Right lobe of liver (tissue), 6 donors: ENCODE measurements at regions not wholly inside any gene's neighbourhood (a gene's known extent, or its start where the extent isn't known, plus 50 kb on each side); places are given as distances from the start of the nearest gene placed in this dataset.

Source experiments
- ATAC-seq, 4 donors: fragments of 200-7000 bp; cut with Tn5 transposase; one replicate each; pipeline ENCODE4 v1.9.1; 2020; ENCODE audit warnings: mild to moderate bottlenecking in 4 of 4, moderate library complexity in 4 of 4
- DNase-seq, 3 donors: peaks; one replicate each; pipeline ENCODE4 v3.0.0-alpha.2; 2020
- H3K27ac ChIP-seq, 3 donors: fragments of 200-600 bp; one replicate each; pipeline ENCODE4 v1.8.0; 2022
- H3K27me3 ChIP-seq, 2 donors: fragments of 200-600 bp; one replicate each; pipeline ENCODE4 v1.8.0; 2022
- H3K36me3 ChIP-seq, 4 donors: fragments of 200-600 bp; sonication (generic) in 1 of 4; one replicate each; pipeline versions ENCODE4 v1.5.1 to v1.8.0; 2017 to 2022; ENCODE audit warnings: control low read depth in 1 of 4
- H3K4me1 ChIP-seq, 4 donors: fragments of 200-600 bp; sonication (generic) in 1 of 4; one replicate each; pipeline versions ENCODE4 v1.5.1 to v1.8.0; 2017 to 2022; ENCODE audit warnings: control low read depth in 1 of 4
- H3K4me3 ChIP-seq, 3 donors: fragments of 200-600 bp; one replicate each; pipeline ENCODE4 v1.8.0; 2022
- H3K9me3 ChIP-seq, 4 donors: fragments of 200-600 bp; sonication (generic) in 1 of 4; one replicate each; pipeline versions ENCODE4 v1.5.1 to v1.8.0; 2017 to 2022; ENCODE audit warnings: control low read depth in 1 of 4
- CTCF ChIP-seq, 4 donors: fragments of 200-600 bp in 3 of 4; fragments of 450-650 bp in 1 of 4; IDR thresholded peaks; one replicate each; pipeline versions ENCODE4 v1.5.1 to v1.8.0; 2016 to 2022; ENCODE audit warnings: antibody characterized with exemption in 4 of 4, mild to moderate bottlenecking in 2 of 4
- POLR2A ChIP-seq: fragments of 450-650 bp; IDR thresholded peaks from one replicate; pipeline ENCODE4 v1.6.1; 2017; ENCODE audit warnings: antibody characterized with exemption, mild to moderate bottlenecking
- WGBS: methylation state at CpG from one replicate; pipeline ENCODE4 v1.1.6; 2018; ENCODE audit warnings: low coverage, low lambda C conversion rate; ENCODE audit not compliant: insufficient coverage; ENCODE audit errors: missing lambda C conversion rate; 5-methylcytosine and 5-hydroxymethylcytosine counted together
- intact Hi-C, 2 donors: fragments of 100-400 bp; cut with DNase I; formaldehyde crosslinking; loops; one replicate each; pipeline versions ENCODE4 v1.11.2 to v1.14.1; 2022
- donor health status: DM: no; HTN: yes; CAD: no.
- donor health status: DM: no; HTN: no; CAD: no.
- donor health status: DM: no; HTN: no; CAD: no.
- donor health status: DM: no; HTN: yes; CAD: no.
- donor health status: DM: no; HTN: yes; CAD: no.

DNA sequence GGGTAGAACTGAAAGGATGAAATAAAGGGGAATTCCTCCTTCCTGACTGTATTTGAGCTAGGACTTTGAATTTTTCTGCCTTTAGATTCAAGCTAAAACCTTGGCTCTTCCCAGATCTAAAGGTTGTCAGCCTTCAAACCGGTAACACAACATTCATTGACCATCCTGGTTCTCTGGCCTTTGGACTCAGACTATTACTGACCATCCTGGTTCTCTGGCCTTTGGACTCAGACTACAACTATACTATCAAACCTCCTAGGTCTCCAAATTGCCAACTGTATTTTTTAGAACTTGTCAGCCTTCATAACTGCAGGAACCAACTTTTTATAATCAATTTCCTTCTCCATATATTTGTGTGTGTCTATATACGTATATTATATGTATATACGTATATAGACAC lies 140.6 kb upstream of the RBMY1B start:
- H3K27ac ChIP-seq: no peak overlapping the region
- WGBS: no CpG with 5 or more reads among the region's 3 CpGs

GRCh38 chrY:21394116-21394515 lies 117.0 kb upstream of the RBMY1B start:
- no peak for TF ChIP-seq CTCF (IDR thresholded peaks at IDR 0.05)
- no peak for TF ChIP-seq POLR2A
- ATAC-seq (no peak), DNase-seq (no peak)
- Histone ChIP-seq H3K9me3 (no peaks in the 10 kb centered on the region), H3K4me1 (no peaks in the 10 kb centered on the region), H3K36me3 (no peaks in the 10 kb centered on the region), H3K27me3 (no peaks in the 10 kb centered on the region), H3K4me3 (no peak overlapping the region), H3K27ac (no peak overlapping the region)
- WGBS: no CpG with 5 or more reads among the region's 2 CpGs
- intact Hi-C loops: no loop called here

More for the DNA sequence above, 140.6 kb upstream of the RBMY1B start:
- Histone ChIP-seq H3K4me1 (no peaks in the 10 kb centered on the region), H3K36me3 (no peaks in the 10 kb centered on the region), H3K27me3 (no peaks in the 10 kb centered on the region), H3K9me3 (no peaks in the 10 kb centered on the region), H3K4me3 (no peak overlapping the region)
- no peak for ATAC-seq
- TF ChIP-seq CTCF (IDR thresholded peaks at IDR 0.05) (no peak), POLR2A (no peak)
- intact Hi-C loops: no loop called here
- DNase-seq: no peak

GRCh38 chrY:21422221-21422620 lies 88.9 kb upstream of the RBMY1B start:
- DNase-seq (no peak), ATAC-seq (no peak)
- no peaks in the 10 kb centered on the region for H3K4me1 ChIP-seq
- H3K4me3 ChIP-seq: no peak overlapping the region
- no peaks in the 10 kb centered on the region for H3K9me3 ChIP-seq
- no CpG with 5 or more reads among the region's 5 CpGs for WGBS
- no peaks in the 10 kb centered on the region for H3K27me3 ChIP-seq
- no peak for TF ChIP-seq POLR2A
- no peak for TF ChIP-seq CTCF (IDR thresholded peaks at IDR 0.05)
- H3K36me3 ChIP-seq: no peaks in the 10 kb centered on the region
- H3K27ac ChIP-seq: no peak overlapping the region
- intact Hi-C loops: no loop called here

GRCh38 chrY:21440536-21440935 lies 70.6 kb upstream of the RBMY1B start:
- WGBS: no CpG with 5 or more reads among the region's 1 CpG
- H3K27ac ChIP-seq: no peak overlapping the region

More at GRCh38 chrY:21440536-21440935, 70.6 kb upstream of the RBMY1B start:
- no peak for TF ChIP-seq CTCF (IDR thresholded peaks at IDR 0.05)
- no peak for TF ChIP-seq POLR2A
- DNase-seq (no peak), ATAC-seq (no peak)
- no peaks in the 10 kb centered on the region for H3K36me3 ChIP-seq
- H3K4me3 ChIP-seq: no peak overlapping the region
- intact Hi-C loops: no loop called here
- no peaks in the 10 kb centered on the region for H3K4me1 ChIP-seq
- H3K9me3 ChIP-seq: no peaks in the 10 kb centered on the region
- no peaks in the 10 kb centered on the region for H3K27me3 ChIP-seq
